CD4-positive, alpha-beta T cell treated with Interferon gamma for 1 hour (primary cell): ENCODE measurements at regions not wholly inside any gene's neighbourhood (a gene's known extent, or its start where the extent isn't known, plus 50 kb on each side); places are given as distances from the start of the nearest gene placed in this dataset.

Experiments used
- DNase-seq: peaks from one replicate; pipeline ENCODE4 v3.0.0-alpha.2; 2020

GRCh38 chr4:18815081-18815778 is 793.7 kb upstream of the LCORL start:
- no peak for DNase-seq

DNA sequence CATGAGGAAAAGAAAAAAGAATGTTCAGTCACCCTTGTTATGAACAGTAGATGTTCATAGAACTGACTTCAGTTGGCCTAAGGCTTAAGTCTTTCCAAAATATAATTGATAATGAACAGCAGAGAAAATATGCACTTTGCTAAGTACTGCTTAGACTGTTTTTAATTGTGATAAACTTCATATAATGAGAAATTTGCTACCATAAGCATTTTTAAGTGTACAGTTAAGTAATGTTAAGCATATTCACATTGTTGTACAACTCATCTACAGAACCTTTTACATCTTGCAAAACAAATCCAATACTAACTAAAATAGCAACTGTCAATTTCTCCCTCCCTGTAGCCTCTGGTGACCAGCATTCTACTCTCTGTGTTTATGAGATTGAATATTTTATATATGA is 792.2 kb upstream of the LCORL start:
- DNase-seq = no peak

- no peak for DNase-seq
These were observed 791.5 kb upstream of the LCORL start for GRCh38 chr4:18813055-18813454.

DNA sequence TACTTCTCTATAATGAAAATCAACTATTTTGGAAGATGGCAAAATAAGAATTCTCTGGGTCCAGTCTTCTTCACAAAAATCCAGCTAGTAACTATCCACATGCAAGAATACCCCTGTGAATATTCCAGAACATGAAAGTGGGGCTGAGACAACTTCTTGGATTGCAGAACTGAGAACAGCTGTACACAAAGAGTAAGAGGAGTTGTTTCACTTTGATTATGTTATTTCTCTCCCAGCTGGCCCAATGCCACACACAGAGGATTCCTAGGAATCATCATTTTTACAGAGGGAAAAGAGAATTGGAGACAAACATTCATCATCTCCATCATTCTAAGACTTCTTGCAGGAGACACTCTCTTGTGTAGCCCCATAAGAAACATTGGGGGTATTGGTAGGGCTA is 782.2 kb upstream of the LCORL start:
- DNase-seq = no peak

DNA sequence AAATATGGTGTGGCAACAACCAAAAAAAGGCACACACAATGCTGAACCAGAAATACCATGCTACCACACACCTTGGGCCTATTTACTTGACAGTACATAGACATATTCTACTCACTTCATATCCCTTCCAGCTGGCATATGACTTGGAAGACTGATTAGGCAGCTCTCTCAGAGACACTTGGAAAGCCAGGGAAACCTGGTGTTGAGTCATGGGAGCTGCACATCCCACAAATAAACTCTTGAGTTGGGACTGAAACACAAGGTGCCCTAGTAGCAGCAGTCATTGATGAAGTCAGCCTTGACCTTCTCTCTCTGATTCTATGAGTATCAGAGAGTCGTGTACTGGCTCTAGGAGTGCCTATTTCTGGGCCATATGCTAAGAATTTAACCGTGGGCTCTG is 776.6 kb upstream of the LCORL start:
- no peak for DNase-seq

DNA sequence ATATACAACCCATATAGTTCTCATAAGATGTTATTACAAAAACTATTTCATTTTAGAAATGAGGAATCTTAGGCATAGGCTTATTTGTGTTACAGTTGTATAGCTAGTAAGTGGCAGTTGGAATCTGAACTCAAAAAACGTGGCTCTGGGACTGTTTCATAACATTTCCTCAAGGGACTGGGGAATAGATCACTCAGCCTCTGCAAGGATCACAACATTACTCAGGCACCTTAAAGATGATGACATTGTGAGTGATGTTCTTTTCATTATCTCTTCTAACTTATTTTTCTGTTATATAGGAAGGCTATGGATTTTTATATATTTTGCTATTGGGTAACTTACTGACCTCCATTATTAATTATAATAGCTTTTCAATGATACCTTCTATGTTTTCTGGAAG is 774.2 kb upstream of the LCORL start:
- DNase-seq = no peak

DNA sequence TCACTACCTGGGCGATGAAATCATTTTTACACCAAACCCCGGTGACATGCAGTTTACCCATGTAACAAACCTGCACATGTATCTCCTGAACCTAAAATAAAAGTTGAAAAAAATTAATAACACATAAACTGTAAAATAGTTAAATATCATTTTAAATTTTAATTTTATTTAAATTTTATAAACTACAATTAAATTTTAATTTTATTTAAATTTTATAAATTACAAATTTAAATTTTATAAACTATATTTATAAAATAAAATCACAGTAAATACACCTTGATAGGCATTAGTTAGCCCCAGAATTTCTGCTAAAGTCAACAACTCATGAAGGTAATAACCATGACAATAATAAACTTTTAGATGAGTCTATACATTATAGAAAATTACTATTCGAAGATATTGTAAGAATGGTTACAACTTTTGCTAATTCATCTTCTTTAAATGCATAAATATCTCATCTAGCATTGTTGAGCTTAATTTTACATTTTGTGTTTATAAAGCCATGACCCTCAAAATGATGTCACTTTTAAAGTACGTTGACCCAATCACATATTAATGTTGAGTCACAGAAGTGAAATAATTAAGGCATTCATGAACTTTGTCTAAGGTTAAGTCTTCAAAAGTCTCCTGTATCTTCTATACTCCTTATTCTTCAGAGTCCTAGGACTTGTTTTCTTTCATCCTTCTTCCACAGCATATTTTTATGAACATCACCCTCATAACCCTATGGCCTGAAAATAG is 755.8 kb upstream of the LCORL start:
- DNase-seq = no peak

- no peak for DNase-seq
These were observed 746.4 kb upstream of the LCORL start for GRCh38 chr4:18767921-18768320.

DNA sequence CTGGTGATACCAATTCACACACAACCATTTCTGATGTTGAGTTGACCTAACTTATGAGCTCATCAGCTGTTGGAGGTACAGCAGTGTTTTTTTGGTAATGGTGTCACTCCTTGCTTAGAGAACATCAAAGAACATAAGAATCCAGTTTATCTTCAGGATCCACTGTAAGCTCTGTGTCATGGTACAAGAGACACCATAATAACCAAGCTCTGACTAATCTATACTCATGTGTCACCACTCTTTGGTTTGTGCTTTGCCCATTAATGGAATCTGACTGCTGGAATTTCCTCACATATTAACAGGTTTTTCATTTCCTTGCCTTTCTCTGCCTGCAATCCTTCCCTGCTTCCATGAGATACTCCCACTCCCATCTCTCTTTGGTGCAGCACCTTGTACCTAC is 735.1 kb upstream of the LCORL start:
- no peak for DNase-seq

DNA sequence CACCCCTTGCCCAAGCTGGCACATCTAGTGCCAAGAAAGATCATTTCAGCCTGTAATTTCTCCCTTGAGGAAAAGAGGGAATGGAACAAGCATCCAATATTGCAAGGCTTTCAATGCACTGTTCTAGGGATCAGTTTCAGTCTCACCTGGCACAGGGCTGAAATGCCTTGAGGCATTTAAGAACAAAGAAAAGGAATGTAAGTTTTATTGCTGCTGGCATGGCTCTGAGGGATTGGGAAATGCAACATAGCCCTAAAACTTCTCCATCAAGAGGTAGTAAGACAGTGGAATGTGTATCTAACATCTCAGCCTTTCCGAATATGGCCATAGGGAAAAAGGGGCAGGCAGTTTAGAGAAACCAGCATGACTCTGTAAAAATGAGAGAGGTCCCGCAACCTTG is 732.6 kb upstream of the LCORL start:
- no peak for DNase-seq

DNA sequence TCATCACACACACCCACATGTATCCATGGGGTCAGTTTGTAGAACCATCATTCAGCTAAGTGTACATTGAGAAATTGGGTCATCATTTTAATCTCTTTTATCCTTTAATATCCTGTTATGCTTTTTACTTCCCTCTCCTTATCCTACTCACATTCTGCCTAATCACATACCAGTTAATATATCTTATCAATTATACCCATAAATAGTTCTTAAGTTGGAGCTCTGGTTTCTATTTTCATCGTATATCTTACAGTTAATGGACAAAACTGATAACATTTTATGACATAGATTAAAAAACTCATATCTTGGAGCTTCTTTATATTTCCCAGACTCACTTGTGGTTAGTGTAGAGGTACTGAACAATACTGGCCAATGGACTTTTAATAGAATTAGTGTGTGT is 729.5 kb upstream of the LCORL start:
- DNase-seq = no peak

- no peak for DNase-seq
These were observed 727.8 kb upstream of the LCORL start for GRCh38 chr4:18749391-18749790.

- no peak for DNase-seq
These were observed 715.0 kb upstream of the LCORL start for GRCh38 chr4:18736551-18736950.

DNA sequence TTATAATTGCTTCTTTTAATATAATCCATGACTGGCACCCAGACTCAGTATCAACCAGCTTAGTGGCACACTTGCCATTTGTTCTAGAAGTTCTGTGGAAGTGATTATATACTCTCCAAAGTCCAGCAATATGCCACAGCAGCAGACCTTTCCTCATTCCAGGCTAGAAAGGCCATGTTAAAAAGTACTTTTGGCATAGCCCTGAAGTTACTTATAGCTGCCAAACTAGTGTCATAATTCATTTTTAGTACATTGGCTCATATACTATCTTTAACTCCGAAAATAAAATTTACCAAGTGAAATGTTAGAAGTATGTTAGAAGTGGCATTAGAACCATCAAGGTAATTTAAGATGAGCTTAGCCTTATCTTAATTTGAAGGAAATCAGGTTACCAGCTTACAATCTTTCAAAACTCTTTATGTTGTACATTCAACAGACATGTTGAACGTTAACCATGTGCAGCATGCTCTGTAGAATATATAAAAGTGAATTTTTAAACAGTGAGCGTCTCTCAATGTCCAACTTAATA is 714.2 kb upstream of the LCORL start:
- no peak for DNase-seq

GRCh38 chr4:18734405-18734804 is 712.9 kb upstream of the LCORL start:
- no peak for DNase-seq

GRCh38 chr4:18733961-18734360 is 712.4 kb upstream of the LCORL start:
- DNase-seq = no peak

DNA sequence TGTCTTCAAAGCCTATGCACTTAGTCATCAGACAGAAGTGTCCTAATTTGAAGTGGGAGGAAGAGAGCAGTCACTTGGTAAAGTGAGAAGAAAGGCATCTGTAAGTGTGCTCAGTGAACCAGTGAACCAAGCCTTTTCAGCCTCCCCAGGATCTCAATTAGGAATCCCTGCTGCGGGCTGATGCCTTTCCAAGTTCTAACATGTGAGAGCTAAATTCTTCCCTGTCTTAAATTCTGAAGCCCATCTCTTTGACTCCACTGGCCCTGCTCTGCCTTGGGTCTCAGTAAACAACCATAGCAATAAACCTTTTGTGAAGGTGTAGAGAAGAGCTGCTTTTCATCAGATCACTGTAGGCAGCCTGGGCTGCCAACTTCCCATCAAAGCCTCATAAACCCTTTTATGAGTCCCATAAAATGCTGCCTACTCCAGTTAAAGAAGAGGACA is 701.2 kb upstream of the LCORL start:
- no peak for DNase-seq

DNA sequence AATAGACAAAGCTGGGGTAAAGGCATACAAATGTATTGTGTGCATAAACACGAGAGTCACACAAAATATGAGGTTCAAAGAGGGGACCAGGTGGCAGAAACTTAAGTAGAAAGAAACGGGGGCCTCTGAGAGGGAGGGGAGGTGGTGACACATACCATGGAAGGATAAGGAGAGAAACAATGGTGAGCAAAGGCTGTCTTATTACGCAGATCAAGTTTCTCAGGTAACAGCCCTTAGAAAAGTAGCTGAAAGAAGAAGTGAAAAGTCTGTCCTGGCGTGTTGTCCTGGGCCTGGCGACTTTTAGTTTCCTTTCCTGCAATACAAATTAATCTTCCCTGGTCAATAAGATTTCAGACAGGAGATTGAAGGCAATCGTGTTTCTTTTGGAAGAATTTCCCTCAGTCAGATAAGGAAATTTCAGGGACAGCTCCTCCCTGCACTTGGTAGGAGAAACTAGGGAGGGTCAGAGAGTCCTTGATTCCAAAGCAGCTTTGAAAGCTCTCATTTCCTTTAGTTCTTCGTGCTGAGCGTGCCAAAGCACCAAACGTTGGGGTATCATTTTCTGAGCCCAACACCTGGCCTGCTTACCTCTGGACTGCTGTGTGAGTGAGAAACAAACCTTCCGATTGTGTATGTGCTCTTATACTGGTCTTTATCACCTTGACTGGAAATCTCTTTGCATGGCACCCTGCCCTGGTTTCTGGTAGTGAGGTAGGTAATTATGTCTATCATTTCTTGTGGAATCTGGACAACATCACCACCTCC is 676.7 kb upstream of the LCORL start:
- DNase-seq = no peak

GRCh38 chr4:18695733-18696527 is 674.4 kb upstream of the LCORL start:
- DNase-seq = no peak

- DNase-seq = no peak
These were observed 670.1 kb upstream of the LCORL start for GRCh38 chr4:18691431-18692200.

DNA sequence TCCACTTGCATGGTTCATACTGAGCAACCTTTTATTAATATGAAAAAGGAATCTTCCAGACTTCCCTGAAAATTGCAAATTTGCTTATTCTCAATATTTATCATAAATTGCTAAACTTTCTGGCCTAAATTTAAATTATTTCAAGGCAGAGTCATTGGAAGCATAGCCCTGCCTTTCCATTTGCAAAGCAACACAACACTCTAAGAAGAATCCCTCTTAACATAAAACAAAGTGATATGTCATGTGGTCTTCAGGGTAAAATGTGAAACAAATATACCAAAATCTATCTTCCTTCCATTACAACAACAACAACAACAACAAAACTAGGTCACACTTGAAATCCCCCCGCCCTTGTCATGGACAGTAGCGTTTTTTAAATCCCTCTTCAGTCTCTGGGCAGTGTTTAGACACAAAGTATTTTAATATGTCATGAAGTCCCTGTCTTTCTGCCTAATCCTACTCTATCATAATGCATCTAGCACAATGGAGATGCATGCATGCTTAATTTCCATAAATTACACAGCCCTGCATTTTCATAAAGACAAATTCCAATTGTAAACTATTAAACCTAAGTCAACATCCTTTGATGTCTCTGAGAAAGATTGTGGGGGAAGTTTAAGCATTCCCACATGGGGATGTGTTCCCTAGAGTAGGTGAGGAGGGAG is 668.9 kb upstream of the LCORL start:
- no peak for DNase-seq
